MCF 10A (cell line): ENCODE measurements at regions not wholly inside any gene's neighbourhood (a gene's known extent, or its start where the extent isn't known, plus 50 kb on each side); places are given as distances from the start of the nearest gene placed in this dataset.

Experiments
- BruUV-seq: library from RNA; stranded (reverse); fragments of 400-500 nt; replicated peaks from 2 replicates; lab custom pipeline; 2021; lab: Mats Ljungman, UMichigan
- CTCF ChIA-PET: fragments of 300-600 bp; sonication (Branson Sonifier 250); formaldehyde crosslinking; extraction: SDS; loops from one replicate; lab custom pipeline; 2021; ENCODE audit warnings: antibody characterized with exemption, inconsistent platforms; lab: Yijun Ruan, JAX
- POLR2A ChIA-PET: fragments of 300-600, 350-650 bp; sonication (Branson Sonifier 250); formaldehyde crosslinking; extraction: SDS; loops from one replicate; lab custom pipeline; 2020; ENCODE audit warnings: antibody characterized with exemption, inconsistent platforms; lab: Yijun Ruan, JAX
- DNase-seq: peaks from one replicate; pipeline ENCODE4 v3.0.0-alpha.2; 2018; ENCODE audit not compliant: unreplicated experiment
- H3K27ac Mint-ChIP-seq: one replicate; pipeline ENCODE4 v1.8.0; 2022; ENCODE audit warnings: mild to moderate bottlenecking, low read depth, mixed read lengths; ENCODE audit not compliant: unreplicated experiment
- H3K27me3 Mint-ChIP-seq: one replicate; pipeline ENCODE4 v1.8.0; 2022; ENCODE audit warnings: mixed read lengths; ENCODE audit not compliant: insufficient read depth, unreplicated experiment
- H3K36me3 Mint-ChIP-seq: one replicate; pipeline ENCODE4 v1.8.0; 2022; ENCODE audit warnings: mild to moderate bottlenecking, moderate library complexity, mixed read lengths; ENCODE audit not compliant: insufficient read depth, unreplicated experiment
- H3K4me1 Mint-ChIP-seq: one replicate; pipeline ENCODE4 v1.8.0; 2022; ENCODE audit warnings: mixed read lengths; ENCODE audit not compliant: insufficient read depth, unreplicated experiment
- H3K4me3 Mint-ChIP-seq: one replicate; pipeline ENCODE4 v1.8.0; 2022; ENCODE audit warnings: mild to moderate bottlenecking, moderate library complexity, mixed read lengths; ENCODE audit not compliant: unreplicated experiment
- H3K9me3 Mint-ChIP-seq: one replicate; pipeline ENCODE4 v1.8.0; 2022; ENCODE audit warnings: mixed read lengths; ENCODE audit not compliant: unreplicated experiment
- CTCF ChIP-seq: fragments of 200-600 bp; IDR thresholded peaks from one replicate; pipeline ENCODE4 v1.8.0; 2022; ENCODE audit warnings: antibody characterized with exemption, mild to moderate bottlenecking; ENCODE audit not compliant: unreplicated experiment
- intact Hi-C: fragments of 100-400 bp; cut with micrococcal nuclease; formaldehyde crosslinking; loops from 2 replicates; pipeline ENCODE4 v1.14.1; 2022

- Mint-ChIP-seq H3K4me1 (no peaks in the 10 kb centered on the region), H3K9me3 (peaks cover 8% of the 10 kb centered on the region), H3K36me3 (peaks cover 4% of the 10 kb centered on the region), H3K27ac (no peak overlapping the region), H3K27me3 (no peaks in the 10 kb centered on the region), H3K4me3 (no peak overlapping the region)
- intact Hi-C loops: no loop called here
- ChIA-PET CTCF (no interaction called here), POLR2A (no interaction called here)
- TF ChIP-seq CTCF: no peak
- BruUV-seq: no TSS peak
- DNase-seq: no peak
Observed at GRCh38 chr7:67762516-67762915, 765.9 kb downstream of the TYW1 start.

- ChIA-PET CTCF (no interaction called here), POLR2A (no interaction called here)
- H3K4me1 Mint-ChIP-seq: no peaks in the 10 kb centered on the region
- H3K27ac Mint-ChIP-seq: no peak overlapping the region
- TF ChIP-seq CTCF: no peak
- no peaks in the 10 kb centered on the region for H3K27me3 Mint-ChIP-seq
- BruUV-seq: no TSS peak
- no peak for DNase-seq
- intact Hi-C loops: no loop called here
- H3K9me3 Mint-ChIP-seq: no peaks in the 10 kb centered on the region
- peaks cover 4% of the 10 kb centered on the region for H3K36me3 Mint-ChIP-seq
- H3K4me3 Mint-ChIP-seq: no peak overlapping the region
Observed at GRCh38 chr7:67764289-67764688, 767.7 kb downstream of the TYW1 start.

GRCh38 chr7:67765481-67766175, 769.0 kb downstream of the TYW1 start:
- Mint-ChIP-seq H3K4me1 (no peaks in the 10 kb centered on the region), H3K27me3 (no peaks in the 10 kb centered on the region), H3K36me3 (peaks cover 4% of the 10 kb centered on the region), H3K27ac (no peak overlapping the region), H3K4me3 (no peak overlapping the region), H3K9me3 (peaks cover 12% of the 10 kb centered on the region)
- CTCF ChIA-PET: no interaction called here
- POLR2A ChIA-PET: no interaction called here
- DNase-seq: no peak
- intact Hi-C loops: no loop called here
- BruUV-seq: no TSS peak
- TF ChIP-seq CTCF: no peak

- TF ChIP-seq CTCF: no peak
- intact Hi-C loops: no loop called here
- Mint-ChIP-seq H3K9me3 (peaks cover 25% of the 10 kb centered on the region), H3K4me3 (no peak overlapping the region), H3K4me1 (no peaks in the 10 kb centered on the region), H3K36me3 (peaks cover 4% of the 10 kb centered on the region), H3K27ac (no peak overlapping the region), H3K27me3 (no peaks in the 10 kb centered on the region)
- ChIA-PET CTCF (interaction anchor here (0.5 kb wide), 1 partner anchor 88 kb away, joined by 5 read pairs; no protein-coding TSS in a partner anchor), POLR2A (no interaction called here)
- BruUV-seq: no TSS peak
- no peak for DNase-seq
Observed at GRCh38 chr7:67766906-67767410, 770.3 kb downstream of the TYW1 start.
